ENCODE measurements at regions not wholly inside any gene's neighbourhood (a gene's known extent, or its start where the extent isn't known, plus 50 kb on each side); places are given as distances from the start of the nearest gene placed in this dataset.

DNA sequence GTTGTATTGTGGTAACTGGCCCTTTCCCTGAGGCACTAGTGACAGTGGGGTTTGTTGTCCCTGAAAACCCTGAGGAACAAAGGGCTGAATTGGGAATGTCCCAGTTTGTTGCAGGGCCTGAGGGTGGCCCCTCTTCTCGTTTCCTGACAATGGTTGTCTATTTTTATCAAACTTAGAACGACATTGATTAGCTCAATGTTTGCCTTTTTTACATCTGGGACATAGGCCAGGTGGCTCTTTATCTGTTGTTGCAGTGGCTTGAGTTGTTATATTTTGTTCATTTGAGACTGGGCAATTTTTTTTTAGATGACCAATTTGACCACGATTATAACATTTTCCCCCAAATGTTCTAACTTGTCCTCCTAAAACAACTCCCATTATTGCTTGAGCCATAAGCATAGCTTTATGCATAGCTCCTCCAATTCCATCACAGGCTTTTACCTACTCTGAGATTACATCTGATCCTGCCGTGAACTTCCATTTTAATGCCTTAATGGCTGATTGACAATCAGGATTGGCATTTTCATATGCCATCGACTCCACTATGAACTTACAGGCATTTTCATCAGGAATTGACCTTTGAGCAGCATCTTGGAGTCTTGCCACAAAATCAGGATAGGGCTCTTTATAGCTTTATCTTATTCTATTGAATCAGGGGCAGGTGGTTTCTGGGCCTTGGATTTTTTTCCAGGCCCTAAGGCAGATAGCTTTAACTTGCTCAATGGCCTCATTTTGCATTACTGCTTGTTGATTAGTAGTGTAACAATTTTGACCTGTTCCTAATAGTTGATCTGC is 604.3 kb downstream of the ALG10 start:
- TF ChIP-seq, protein P1, sequence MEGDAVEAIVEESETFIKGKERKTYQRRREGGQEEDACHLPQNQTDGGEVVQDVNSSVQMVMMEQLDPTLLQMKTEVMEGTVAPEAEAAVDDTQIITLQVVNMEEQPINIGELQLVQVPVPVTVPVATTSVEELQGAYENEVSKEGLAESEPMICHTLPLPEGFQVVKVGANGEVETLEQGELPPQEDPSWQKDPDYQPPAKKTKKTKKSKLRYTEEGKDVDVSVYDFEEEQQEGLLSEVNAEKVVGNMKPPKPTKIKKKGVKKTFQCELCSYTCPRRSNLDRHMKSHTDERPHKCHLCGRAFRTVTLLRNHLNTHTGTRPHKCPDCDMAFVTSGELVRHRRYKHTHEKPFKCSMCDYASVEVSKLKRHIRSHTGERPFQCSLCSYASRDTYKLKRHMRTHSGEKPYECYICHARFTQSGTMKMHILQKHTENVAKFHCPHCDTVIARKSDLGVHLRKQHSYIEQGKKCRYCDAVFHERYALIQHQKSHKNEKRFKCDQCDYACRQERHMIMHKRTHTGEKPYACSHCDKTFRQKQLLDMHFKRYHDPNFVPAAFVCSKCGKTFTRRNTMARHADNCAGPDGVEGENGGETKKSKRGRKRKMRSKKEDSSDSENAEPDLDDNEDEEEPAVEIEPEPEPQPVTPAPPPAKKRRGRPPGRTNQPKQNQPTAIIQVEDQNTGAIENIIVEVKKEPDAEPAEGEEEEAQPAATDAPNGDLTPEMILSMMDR (IDR thresholded peaks at IDR 0.05) = no peak
- no peak for DNase-seq (ENCODE audit: low spot score)
- Histone ChIP-seq H3K36me3 (no peaks in the 10 kb centered on the region), H3K27me3 (no peaks in the 10 kb centered on the region), H3K4me3 (no peak overlapping the region), H3K4me1 (no peaks in the 10 kb centered on the region), H3K9me3 (peaks cover 0 to 9% of the 10 kb centered on the region in 2 donors), H3K27ac (no peak overlapping the region)

All from right atrium auricular region (tissue), 2 donors.